Naive thymus-derived CD4-positive, alpha-beta T cell (primary cell): ENCODE measurements at regions not wholly inside any gene's neighbourhood (a gene's known extent, or its start where the extent isn't known, plus 50 kb on each side); places are given as distances from the start of the nearest gene placed in this dataset.

Source experiments
- ATAC-seq: fragments of 150-1000 bp; cut with Tn5 transposase; 2 replicates; pipeline ENCODE4 v1.10.0; 2021; ENCODE audit warnings: mild to moderate bottlenecking, moderate library complexity
- CTCF ChIA-PET: fragments of 350-600 bp; sonication (Branson Sonifier 250); formaldehyde crosslinking; loops from one replicate; lab custom pipeline; 2021; ENCODE audit warnings: antibody characterized with exemption; lab: Charles Lee
- POLR2A ChIA-PET: fragments of 350-600 bp; sonication (Branson Sonifier 250); formaldehyde crosslinking; loops from one replicate; lab custom pipeline; 2021; ENCODE audit warnings: antibody characterized with exemption, inconsistent platforms; lab: Charles Lee
- DNase-seq, 9 donors: peaks; one replicate each; pipeline versions ENCODE4 v3.0.0 to v3.0.0-alpha.2; 2020 to 2022; ENCODE audit warnings: mixed read lengths in 1 of 9
- H3K27ac ChIP-seq: one replicate; pipeline ENCODE4 v1.7.0; 2013; ENCODE audit warnings: mild to moderate bottlenecking, low read depth, low read length, moderate library complexity
- H3K27me3 ChIP-seq, 2 donors: one replicate each; pipeline ENCODE4 v1.7.0; 2013; ENCODE audit warnings: low read length in 2 of 2, mild to moderate bottlenecking in 2 of 2, moderate library complexity in 2 of 2; ENCODE audit not compliant: control insufficient read depth in 2 of 2, insufficient read depth in 2 of 2
- H3K36me3 ChIP-seq, 3 experiments: 1 replicate in 2 of 3; 2 replicates in 1 of 3; pipeline ENCODE4 v1.7.0; 2013; ENCODE audit warnings: low read length in 3 of 3, mild to moderate bottlenecking in 3 of 3, moderate library complexity in 1 of 3; ENCODE audit not compliant: insufficient read depth in 3 of 3, control insufficient read depth in 2 of 3
- H3K4me1 ChIP-seq, 2 donors: one replicate each; pipeline ENCODE4 v1.7.0; 2013; ENCODE audit warnings: low read length in 2 of 2, mild to moderate bottlenecking in 2 of 2, moderate library complexity in 1 of 2; ENCODE audit not compliant: control insufficient read depth in 2 of 2, insufficient read depth in 2 of 2
- H3K4me3 ChIP-seq: 2 replicates; pipeline ENCODE4 v1.7.0; 2013; ENCODE audit warnings: mild to moderate bottlenecking, low read length
- H3K9me3 ChIP-seq, 3 experiments: 1 replicate in 2 of 3; 2 replicates in 1 of 3; pipeline ENCODE4 v1.7.0; 2013; ENCODE audit warnings: low read length in 3 of 3; ENCODE audit not compliant: control insufficient read depth in 2 of 3
- H3K27ac Mint-ChIP-seq, 9 donors: one replicate each; pipeline ENCODE4 v1.8.0; 2020 to 2022; ENCODE audit warnings: mixed read lengths in 9 of 9, mild to moderate bottlenecking in 8 of 9, moderate library complexity in 5 of 9, inconsistent platforms in 2 of 9
- H3K27me3 Mint-ChIP-seq, 5 donors: one replicate each; pipeline ENCODE4 v1.8.0; 2021 to 2022; ENCODE audit warnings: mixed read lengths in 5 of 5, mild to moderate bottlenecking in 1 of 5
- H3K36me3 Mint-ChIP-seq, 5 donors: one replicate each; pipeline ENCODE4 v1.8.0; 2020 to 2022; ENCODE audit warnings: mixed read lengths in 5 of 5, mild to moderate bottlenecking in 3 of 5, inconsistent platforms in 1 of 5
- H3K4me1 Mint-ChIP-seq, 7 donors: one replicate each; pipeline ENCODE4 v1.8.0; 2020 to 2022; ENCODE audit warnings: mixed read lengths in 7 of 7, mild to moderate bottlenecking in 3 of 7, inconsistent platforms in 1 of 7
- H3K4me3 Mint-ChIP-seq, 10 donors: one replicate each; pipeline ENCODE4 v1.8.0; 2020 to 2022; ENCODE audit warnings: mild to moderate bottlenecking in 10 of 10, mixed read lengths in 10 of 10, moderate library complexity in 6 of 10, inconsistent platforms in 2 of 10
- H3K9me3 Mint-ChIP-seq, 11 donors: one replicate each; pipeline ENCODE4 v1.8.0; 2020 to 2022; ENCODE audit warnings: mixed read lengths in 11 of 11, mild to moderate bottlenecking in 4 of 11, inconsistent platforms in 1 of 11, moderate library complexity in 1 of 11
- intact Hi-C, 2 donors: fragments of 100-400 bp; cut with micrococcal nuclease; formaldehyde crosslinking; loops; one replicate each; pipeline ENCODE4 v1.15.1; 2023

- H3K4me1 ChIP-seq: no peaks in the 10 kb centered on the region
- ATAC-seq: no peak
- no peaks in the 10 kb centered on the region for H3K27me3 Mint-ChIP-seq
- H3K27me3 ChIP-seq: no peaks in the 10 kb centered on the region
- H3K27ac ChIP-seq: no peak overlapping the region
- no peaks in the 10 kb centered on the region for H3K9me3 ChIP-seq
- ChIA-PET CTCF (no interaction called here), POLR2A (no interaction called here)
- no peak for DNase-seq
- intact Hi-C loops: no loop called here
- H3K27ac Mint-ChIP-seq: no peak overlapping the region
- H3K9me3 Mint-ChIP-seq: peaks cover 0 to 27% (median 6%) of the 10 kb centered on the region in 11 donors
- no peaks in the 10 kb centered on the region for H3K36me3 Mint-ChIP-seq
- H3K36me3 ChIP-seq: no peaks in the 10 kb centered on the region
- no peak overlapping the region for H3K4me3 Mint-ChIP-seq
- no peaks in the 10 kb centered on the region for H3K4me1 Mint-ChIP-seq
- H3K4me3 ChIP-seq: no peak overlapping the region
Measured at GRCh38 chr3:145620486-145620885, 540.5 kb downstream of the PLOD2 start.

DNA sequence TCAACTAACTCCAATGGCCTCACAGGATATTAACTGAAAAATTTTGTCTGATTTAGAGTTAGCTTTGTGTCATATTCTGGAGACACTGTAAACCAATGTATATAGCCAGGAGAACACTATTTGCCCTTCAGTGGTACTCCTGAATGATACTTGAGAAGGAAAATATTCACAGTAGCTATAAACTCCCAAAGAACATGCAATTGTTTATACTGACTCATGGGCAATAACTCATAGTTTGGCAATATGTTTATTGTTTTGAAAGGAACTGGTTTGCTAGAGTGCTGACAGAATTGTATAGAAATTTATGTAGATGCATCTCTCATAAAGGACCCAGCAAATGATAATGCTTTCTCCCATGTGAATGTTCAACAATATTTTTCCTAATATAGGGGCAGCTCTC lies 537.6 kb downstream of the PLOD2 start:
- no peaks in the 10 kb centered on the region for H3K4me1 ChIP-seq
- DNase-seq (no peak), ATAC-seq (no peak)
- no peaks in the 10 kb centered on the region for H3K9me3 ChIP-seq
- POLR2A ChIA-PET: no interaction called here
- Mint-ChIP-seq H3K27ac (no peak overlapping the region), H3K9me3 (peaks cover 0 to 18% (median 3%) of the 10 kb centered on the region in 11 donors), H3K4me1 (no peaks in the 10 kb centered on the region), H3K27me3 (no peaks in the 10 kb centered on the region), H3K36me3 (no peaks in the 10 kb centered on the region), H3K4me3 (no peak overlapping the region)
- no peaks in the 10 kb centered on the region for H3K36me3 ChIP-seq
- no peaks in the 10 kb centered on the region for H3K27me3 ChIP-seq
- no peak overlapping the region for H3K4me3 ChIP-seq
- no peak overlapping the region for H3K27ac ChIP-seq
- CTCF ChIA-PET: interaction anchor here (0.7 kb wide), 1 partner anchor 828 kb away, joined by 3 read pairs; no protein-coding TSS in a partner anchor
- intact Hi-C loops: no loop called here

DNA sequence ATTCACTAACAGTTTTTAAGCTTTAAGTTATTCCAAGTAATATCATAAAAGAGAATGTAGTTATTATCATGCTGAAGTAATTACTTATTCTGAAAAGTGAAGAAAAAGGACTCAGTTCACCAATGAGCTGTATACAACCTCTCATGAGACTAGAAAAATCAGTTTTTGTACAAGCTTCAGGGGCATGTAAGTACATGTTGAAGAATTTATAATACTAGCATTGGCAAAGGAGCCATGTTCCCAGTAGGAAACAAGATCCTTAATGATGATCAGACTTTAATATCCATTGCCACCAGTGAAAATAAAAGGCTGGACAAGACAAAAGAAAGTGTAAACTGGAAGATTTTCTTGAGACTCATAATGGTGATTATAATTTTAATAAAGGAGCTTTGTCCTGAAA lies 532.8 kb downstream of the PLOD2 start:
- Histone ChIP-seq H3K9me3 (no peaks in the 10 kb centered on the region), H3K36me3 (no peaks in the 10 kb centered on the region), H3K27me3 (no peaks in the 10 kb centered on the region), H3K4me1 (no peaks in the 10 kb centered on the region), H3K27ac (no peak overlapping the region), H3K4me3 (no peak overlapping the region)
- DNase-seq (no peak), ATAC-seq (no peak)
- no peak overlapping the region for H3K4me3 Mint-ChIP-seq
- intact Hi-C loops: no loop called here
- no peak overlapping the region for H3K27ac Mint-ChIP-seq
- CTCF ChIA-PET: no interaction called here
- POLR2A ChIA-PET: no interaction called here
- no peaks in the 10 kb centered on the region for H3K27me3 Mint-ChIP-seq
- H3K4me1 Mint-ChIP-seq: no peaks in the 10 kb centered on the region
- peaks cover 0 to 3% (median 0%) of the 10 kb centered on the region in 5 donors for H3K36me3 Mint-ChIP-seq
- H3K9me3 Mint-ChIP-seq: peaks cover 3 to 24% (median 11%) of the 10 kb centered on the region in 11 donors

GRCh38 chr3:145637105-145637504 lies 523.9 kb downstream of the PLOD2 start:
- Histone ChIP-seq H3K9me3 (no peaks in the 10 kb centered on the region), H3K27ac (no peak overlapping the region), H3K36me3 (no peaks in the 10 kb centered on the region), H3K4me1 (no peaks in the 10 kb centered on the region), H3K4me3 (no peak overlapping the region), H3K27me3 (no peaks in the 10 kb centered on the region)
- DNase-seq (no peak), ATAC-seq (no peak)
- Mint-ChIP-seq H3K9me3 (peaks cover 2 to 16% (median 6%) of the 10 kb centered on the region in 11 donors), H3K27me3 (no peaks in the 10 kb centered on the region), H3K4me3 (no peak overlapping the region), H3K36me3 (no peaks in the 10 kb centered on the region), H3K27ac (no peak overlapping the region), H3K4me1 (peaks cover 0 to 1% (median 0%) of the 10 kb centered on the region in 7 donors)
- intact Hi-C loops: no loop called here
- CTCF ChIA-PET: no interaction called here
- POLR2A ChIA-PET: no interaction called here

GRCh38 chr3:145639003-145639606 lies 521.9 kb downstream of the PLOD2 start:
- H3K4me1 Mint-ChIP-seq: peaks cover 0 to 1% (median 0%) of the 10 kb centered on the region in 7 donors
- H3K27me3 Mint-ChIP-seq: no peaks in the 10 kb centered on the region
- Histone ChIP-seq H3K4me1 (no peaks in the 10 kb centered on the region), H3K9me3 (no peaks in the 10 kb centered on the region), H3K36me3 (no peaks in the 10 kb centered on the region), H3K27ac (no peak overlapping the region), H3K4me3 (no peak overlapping the region), H3K27me3 (no peaks in the 10 kb centered on the region)
- intact Hi-C loops: no loop called here
- CTCF ChIA-PET: no interaction called here
- no peaks in the 10 kb centered on the region for H3K36me3 Mint-ChIP-seq
- POLR2A ChIA-PET: no interaction called here
- H3K27ac Mint-ChIP-seq: no peak overlapping the region
- no peak for ATAC-seq
- DNase-seq: no peak
- H3K9me3 Mint-ChIP-seq: peaks cover 0 to 6% (median 1%) of the 10 kb centered on the region in 11 donors
- H3K4me3 Mint-ChIP-seq: no peak overlapping the region

DNA sequence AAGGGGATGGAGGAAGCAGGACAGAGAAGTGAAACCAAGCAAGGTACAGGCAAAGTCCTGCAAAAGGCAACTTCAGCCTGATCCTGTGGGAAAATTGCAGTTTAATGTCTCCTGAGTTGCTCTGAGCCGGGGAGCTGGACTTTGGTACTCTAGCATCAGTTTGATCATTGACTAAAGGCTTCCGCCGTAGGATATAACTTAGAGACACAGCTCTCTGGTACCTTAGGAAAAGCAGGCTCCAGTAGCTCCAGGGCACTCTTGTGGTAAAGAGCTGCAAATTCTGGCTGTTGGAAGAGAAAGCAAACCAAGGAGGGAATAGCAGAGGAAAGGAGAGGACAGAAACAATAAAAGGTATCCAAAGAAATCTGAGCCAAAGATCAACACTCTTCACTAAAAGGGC lies 521.1 kb downstream of the PLOD2 start:
- Histone ChIP-seq H3K36me3 (no peaks in the 10 kb centered on the region), H3K4me1 (no peaks in the 10 kb centered on the region), H3K27ac (no peak overlapping the region), H3K9me3 (no peaks in the 10 kb centered on the region), H3K4me3 (no peak overlapping the region), H3K27me3 (no peaks in the 10 kb centered on the region)
- CTCF ChIA-PET: no interaction called here
- Mint-ChIP-seq H3K27ac (no peak overlapping the region), H3K27me3 (no peaks in the 10 kb centered on the region), H3K36me3 (no peaks in the 10 kb centered on the region), H3K4me1 (peaks cover 0 to 1% (median 0%) of the 10 kb centered on the region in 7 donors), H3K4me3 (no peak overlapping the region), H3K9me3 (peaks cover 0 to 6% (median 1%) of the 10 kb centered on the region in 11 donors)
- intact Hi-C loops: no loop called here
- no peak for DNase-seq
- POLR2A ChIA-PET: no interaction called here
- ATAC-seq: no peak

DNA sequence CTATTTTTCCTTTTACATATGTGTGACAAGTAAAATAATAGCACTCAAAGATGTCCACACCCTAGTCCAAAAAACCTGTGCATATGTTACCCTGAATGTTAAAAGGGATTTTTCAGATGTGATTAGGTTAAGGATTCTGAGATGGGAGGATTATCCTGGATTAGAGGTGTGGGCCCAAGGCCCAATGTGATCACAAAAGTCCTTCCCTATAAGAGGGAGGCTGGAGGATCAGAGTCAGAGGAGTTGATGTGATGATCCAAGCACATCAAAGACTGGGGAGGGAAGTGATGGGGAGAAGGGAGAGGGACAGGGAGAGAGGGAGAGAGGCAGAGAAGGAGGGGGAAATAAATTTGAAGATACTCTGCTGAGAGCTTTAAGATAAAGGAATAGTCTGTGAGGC lies 512.6 kb downstream of the PLOD2 start:
- no peaks in the 10 kb centered on the region for H3K4me1 Mint-ChIP-seq
- H3K9me3 ChIP-seq: no peaks in the 10 kb centered on the region
- H3K4me1 ChIP-seq: no peaks in the 10 kb centered on the region
- H3K9me3 Mint-ChIP-seq: peaks cover 0 to 9% (median 1%) of the 10 kb centered on the region in 11 donors
- H3K4me3 Mint-ChIP-seq: no peak overlapping the region
- no peaks in the 10 kb centered on the region for H3K36me3 Mint-ChIP-seq
- no peak overlapping the region for H3K27ac ChIP-seq
- H3K27me3 Mint-ChIP-seq: no peaks in the 10 kb centered on the region
- H3K27me3 ChIP-seq: no peaks in the 10 kb centered on the region
- POLR2A ChIA-PET: no interaction called here
- CTCF ChIA-PET: no interaction called here
- DNase-seq: no peak
- intact Hi-C loops: no loop called here
- no peaks in the 10 kb centered on the region for H3K36me3 ChIP-seq
- H3K27ac Mint-ChIP-seq: no peak overlapping the region
- no peak for ATAC-seq
- H3K4me3 ChIP-seq: no peak overlapping the region
